ENCODE measurements at regions not wholly inside any gene's neighbourhood (a gene's known extent, or its start where the extent isn't known, plus 50 kb on each side); places are given as distances from the start of the nearest gene placed in this dataset.

DNA sequence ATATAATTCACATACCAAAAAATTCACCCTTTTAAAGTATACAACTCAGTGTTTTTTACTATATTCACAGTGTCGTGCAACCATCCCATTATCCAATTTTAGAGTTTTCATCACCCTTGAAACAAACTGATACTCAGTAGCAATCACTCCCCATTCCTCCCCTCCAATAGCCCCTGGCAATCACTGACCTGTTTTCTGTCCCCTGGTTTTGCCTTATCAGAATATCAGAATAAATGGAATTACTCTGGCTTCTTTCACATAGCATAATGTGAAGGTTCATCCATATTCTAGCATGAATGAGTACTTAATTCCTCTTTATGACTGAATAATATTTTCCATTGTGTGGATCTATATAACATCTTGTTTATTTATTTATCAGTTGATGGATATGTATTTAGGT is 153.2 kb downstream of the AASDH start:
- TF ChIP-seq, protein P1, sequence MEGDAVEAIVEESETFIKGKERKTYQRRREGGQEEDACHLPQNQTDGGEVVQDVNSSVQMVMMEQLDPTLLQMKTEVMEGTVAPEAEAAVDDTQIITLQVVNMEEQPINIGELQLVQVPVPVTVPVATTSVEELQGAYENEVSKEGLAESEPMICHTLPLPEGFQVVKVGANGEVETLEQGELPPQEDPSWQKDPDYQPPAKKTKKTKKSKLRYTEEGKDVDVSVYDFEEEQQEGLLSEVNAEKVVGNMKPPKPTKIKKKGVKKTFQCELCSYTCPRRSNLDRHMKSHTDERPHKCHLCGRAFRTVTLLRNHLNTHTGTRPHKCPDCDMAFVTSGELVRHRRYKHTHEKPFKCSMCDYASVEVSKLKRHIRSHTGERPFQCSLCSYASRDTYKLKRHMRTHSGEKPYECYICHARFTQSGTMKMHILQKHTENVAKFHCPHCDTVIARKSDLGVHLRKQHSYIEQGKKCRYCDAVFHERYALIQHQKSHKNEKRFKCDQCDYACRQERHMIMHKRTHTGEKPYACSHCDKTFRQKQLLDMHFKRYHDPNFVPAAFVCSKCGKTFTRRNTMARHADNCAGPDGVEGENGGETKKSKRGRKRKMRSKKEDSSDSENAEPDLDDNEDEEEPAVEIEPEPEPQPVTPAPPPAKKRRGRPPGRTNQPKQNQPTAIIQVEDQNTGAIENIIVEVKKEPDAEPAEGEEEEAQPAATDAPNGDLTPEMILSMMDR (IDR thresholded peaks at IDR 0.05; ENCODE audit: extremely low read depth, missing control alignments) = no peak
- no peak for DNase-seq (ENCODE audit: low spot score)

DNA sequence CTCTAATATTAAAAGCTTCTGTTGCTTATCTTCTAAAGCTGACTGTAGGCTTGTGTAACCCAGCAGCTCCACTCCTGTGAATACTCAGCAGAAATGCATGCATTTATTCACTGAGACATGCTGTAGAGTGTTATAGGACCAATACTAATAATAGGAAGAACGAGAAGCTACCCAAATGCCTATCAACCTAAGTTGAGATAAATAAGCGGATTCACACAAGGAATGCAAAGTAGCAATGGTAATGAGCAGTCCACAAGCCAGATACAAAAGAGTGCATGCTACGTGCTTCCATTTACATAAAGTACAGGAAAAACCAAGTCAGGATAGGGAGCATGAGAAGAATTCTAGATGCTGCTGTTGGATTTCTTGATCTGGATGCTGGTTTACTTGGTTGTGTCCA is 155.9 kb downstream of the AASDH start:
- TF ChIP-seq, protein P1 (IDR thresholded peaks at IDR 0.05; ENCODE audit: extremely low read depth, missing control alignments) = no peak
- DNase-seq (ENCODE audit: low spot score) = no peak

DNA sequence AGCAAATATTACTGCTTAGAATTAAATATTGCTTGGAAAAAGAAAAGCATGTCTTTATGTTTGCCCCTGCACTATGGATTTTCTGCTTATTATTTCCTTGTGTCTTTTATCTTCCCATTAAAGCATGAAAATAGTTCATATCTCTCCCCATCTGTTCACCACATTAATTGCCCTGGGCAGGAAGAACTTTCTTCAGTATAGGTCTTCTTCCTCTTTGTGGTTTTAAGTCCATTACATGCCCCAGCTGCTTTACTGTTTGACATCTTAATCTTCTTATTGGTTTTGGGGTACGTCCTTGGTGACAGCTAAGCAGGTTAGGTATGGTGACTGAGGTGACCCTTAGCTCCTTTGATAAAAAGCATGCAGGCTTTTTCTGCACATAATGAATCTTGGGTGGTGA is 157.3 kb downstream of the AASDH start:
- no peak for DNase-seq (ENCODE audit: low spot score)
- TF ChIP-seq, protein P1 (IDR thresholded peaks at IDR 0.05; ENCODE audit: extremely low read depth, missing control alignments) = no peak

DNA sequence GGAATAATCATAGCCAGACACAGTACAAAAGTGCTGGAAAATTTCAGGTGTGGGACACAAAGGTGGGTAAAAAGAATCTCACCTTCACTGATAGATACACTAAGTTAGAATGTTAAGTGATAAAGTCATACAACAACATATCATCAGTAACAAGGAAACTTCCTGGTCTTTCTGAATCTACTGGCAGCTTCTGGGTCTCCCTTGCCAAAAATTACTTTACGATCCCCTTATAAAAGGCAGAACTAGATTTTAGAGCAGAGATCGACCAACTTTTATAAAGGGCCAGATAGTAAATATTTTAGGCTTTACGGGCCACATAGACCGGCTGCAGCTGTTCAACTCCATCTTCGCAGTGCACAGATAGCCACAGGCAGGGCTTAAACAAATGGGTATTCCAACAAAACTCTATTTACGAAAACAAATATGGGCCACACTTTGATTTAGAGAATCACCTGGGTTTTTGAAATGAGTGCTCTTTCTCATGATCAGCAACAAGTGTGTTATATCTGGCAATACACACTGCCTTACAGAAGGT is 159.9 kb downstream of the AASDH start:
- no peak for DNase-seq (ENCODE audit: low spot score)
- TF ChIP-seq, protein P1 (IDR thresholded peaks at IDR 0.05; ENCODE audit: extremely low read depth, missing control alignments) = no peak

DNA sequence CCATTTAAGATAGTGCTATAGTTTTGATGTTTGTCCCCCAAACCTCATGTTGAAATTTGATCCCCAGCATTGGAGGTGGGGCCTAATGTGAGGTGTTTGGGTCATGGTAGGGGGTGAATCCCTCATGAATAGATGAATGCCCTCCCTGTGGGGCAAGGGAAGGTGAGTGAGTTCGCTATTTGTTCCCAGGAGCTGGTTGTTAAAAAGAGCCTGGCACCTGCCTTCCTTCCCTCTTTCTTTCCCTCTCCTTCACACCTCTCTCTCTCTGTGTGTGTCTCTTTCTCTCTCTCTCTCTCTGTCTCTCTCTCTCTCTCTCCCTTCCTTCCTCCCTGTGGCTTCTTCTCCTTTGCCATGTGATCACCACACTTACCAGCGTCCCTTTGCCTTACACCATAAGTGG is 160.7 kb downstream of the AASDH start:
- TF ChIP-seq, protein P1 (IDR thresholded peaks at IDR 0.05; ENCODE audit: extremely low read depth, missing control alignments) = no peak
- DNase-seq (ENCODE audit: low spot score) = no peak

DNA sequence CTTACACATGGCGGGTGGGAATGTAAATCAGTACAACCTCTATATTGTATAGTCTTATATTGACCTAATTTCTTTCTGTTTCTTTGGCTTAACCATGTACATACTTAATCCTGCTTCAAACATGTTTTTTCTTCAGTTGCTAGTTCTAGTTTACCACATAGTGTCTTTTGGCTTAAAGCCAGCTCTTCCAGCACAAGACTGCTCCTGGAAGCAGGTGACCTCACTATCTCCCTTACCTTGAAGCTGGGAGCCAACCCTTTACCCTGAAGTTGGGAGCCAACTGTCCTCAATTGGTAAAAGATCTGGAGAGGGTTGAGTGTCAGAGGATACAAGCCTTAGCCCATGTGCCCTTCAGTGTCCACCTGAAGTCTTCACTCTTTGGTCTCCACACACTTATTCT is 162.7 kb downstream of the AASDH start:
- DNase-seq (ENCODE audit: low spot score) = no peak
- TF ChIP-seq, protein P1 (IDR thresholded peaks at IDR 0.05; ENCODE audit: extremely low read depth, missing control alignments) = no peak

DNA sequence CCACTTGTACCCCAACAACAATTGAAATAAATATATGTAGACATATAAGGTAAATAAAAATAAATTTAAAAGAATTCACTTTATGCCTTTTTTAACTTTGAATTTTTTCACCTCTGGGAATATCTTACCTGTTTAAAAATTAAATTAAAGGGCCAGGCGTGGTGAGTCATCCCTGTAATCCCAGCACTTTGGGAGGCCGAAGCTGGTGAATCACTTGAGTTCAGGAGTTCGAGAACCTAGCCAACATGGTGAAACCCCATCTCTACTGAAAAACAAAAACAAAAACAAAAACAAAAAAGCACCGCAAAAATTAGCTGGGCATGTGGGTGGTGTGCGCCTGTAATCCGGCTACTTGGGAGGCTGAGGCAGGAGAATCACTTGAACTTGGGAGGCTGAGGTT is 164.8 kb downstream of the AASDH start:
- DNase-seq (ENCODE audit: low spot score) = no peak
- TF ChIP-seq, protein P1 (IDR thresholded peaks at IDR 0.05; ENCODE audit: extremely low read depth, missing control alignments) = no peak

Data from GM20000 (cell line).